Stimulated activated naive CD8-positive, alpha-beta T cell treated with anti-CD3 and anti-CD28 coated beads, Interleukin-15, Interleukin-2, amounts not matched to agents 100 ng/mL and 50 ng/mL, for 24 hours (primary cell): ENCODE measurements at regions not wholly inside any gene's neighbourhood (a gene's known extent, or its start where the extent isn't known, plus 50 kb on each side); places are given as distances from the start of the nearest gene placed in this dataset.

ENCODE experiments used
- H3K27ac Mint-ChIP-seq: one replicate; pipeline ENCODE4 v1.8.0; 2021; ENCODE audit warnings: mild to moderate bottlenecking, mixed read lengths
- H3K27me3 Mint-ChIP-seq: one replicate; pipeline ENCODE4 v1.8.0; 2021; ENCODE audit warnings: mixed read lengths
- H3K36me3 Mint-ChIP-seq: one replicate; pipeline ENCODE4 v1.8.0; 2021; ENCODE audit warnings: low read depth, mixed read lengths
- H3K4me1 Mint-ChIP-seq: one replicate; pipeline ENCODE4 v1.8.0; 2021; ENCODE audit warnings: low read depth, mixed read lengths
- H3K4me3 Mint-ChIP-seq: one replicate; pipeline ENCODE4 v1.8.0; 2021; ENCODE audit warnings: mild to moderate bottlenecking, mixed read lengths
- H3K9me3 Mint-ChIP-seq: one replicate; pipeline ENCODE4 v1.8.0; 2021; ENCODE audit warnings: mixed read lengths

DNA sequence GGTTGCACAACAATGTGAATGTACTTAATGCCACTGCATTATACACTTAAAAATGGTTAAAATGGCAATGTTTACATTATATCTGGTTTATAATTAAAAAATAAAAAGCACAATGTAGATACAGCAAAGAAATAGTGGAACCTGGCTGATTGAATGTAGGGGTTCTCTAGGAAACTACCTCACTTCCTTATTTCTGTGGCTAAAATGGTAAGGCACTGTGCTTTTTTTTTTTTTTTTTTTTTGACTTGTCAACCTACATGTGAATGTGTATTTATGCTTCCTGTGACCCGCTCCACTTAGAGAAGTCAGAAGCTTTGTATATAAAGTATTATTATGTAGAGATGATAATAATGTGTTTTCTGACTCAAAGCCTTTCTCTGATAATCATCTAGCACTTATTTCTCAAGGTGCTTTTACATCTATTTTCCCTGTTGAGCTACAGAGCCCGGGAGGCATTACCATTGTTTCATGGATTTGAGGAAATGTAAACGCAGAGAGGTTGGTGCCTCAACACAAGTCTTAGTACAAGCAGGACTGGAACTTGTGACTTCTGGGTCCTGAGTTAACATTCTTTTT, 55.0 kb downstream of the SOX4 start:
- H3K27me3 Mint-ChIP-seq, result no peaks in the 10 kb centered on the region
- no peak overlapping the region for H3K4me3 Mint-ChIP-seq
- H3K9me3 Mint-ChIP-seq, result peaks cover 5% of the 10 kb centered on the region
- no peaks in the 10 kb centered on the region for H3K36me3 Mint-ChIP-seq
- H3K4me1 Mint-ChIP-seq, result no peaks in the 10 kb centered on the region
- H3K27ac Mint-ChIP-seq, result no peak overlapping the region

DNA sequence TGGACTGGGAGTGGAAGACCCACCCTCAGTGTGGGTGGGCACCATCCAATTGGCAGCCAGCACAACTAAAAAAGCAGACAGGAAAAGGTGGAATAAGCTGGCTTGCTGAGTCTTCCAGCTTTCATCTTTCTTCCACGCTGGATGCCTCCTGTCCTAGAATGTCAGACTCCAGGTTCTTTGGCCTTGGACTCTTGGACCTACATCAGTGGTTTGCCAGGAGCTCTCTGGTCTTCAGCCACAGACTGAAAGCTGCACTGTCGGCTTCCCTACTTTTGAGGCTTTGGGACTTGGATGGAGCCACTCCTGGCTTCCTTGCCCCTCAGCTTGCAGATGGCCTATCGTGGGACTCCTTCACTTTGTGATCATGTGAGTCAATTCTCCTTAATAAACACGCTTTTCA, 59.8 kb downstream of the SOX4 start:
- Mint-ChIP-seq H3K4me1 (no peaks in the 10 kb centered on the region), H3K9me3 (peaks cover 5% of the 10 kb centered on the region), H3K27ac (no peak overlapping the region), H3K27me3 (no peaks in the 10 kb centered on the region), H3K36me3 (no peaks in the 10 kb centered on the region), H3K4me3 (no peak overlapping the region)

DNA sequence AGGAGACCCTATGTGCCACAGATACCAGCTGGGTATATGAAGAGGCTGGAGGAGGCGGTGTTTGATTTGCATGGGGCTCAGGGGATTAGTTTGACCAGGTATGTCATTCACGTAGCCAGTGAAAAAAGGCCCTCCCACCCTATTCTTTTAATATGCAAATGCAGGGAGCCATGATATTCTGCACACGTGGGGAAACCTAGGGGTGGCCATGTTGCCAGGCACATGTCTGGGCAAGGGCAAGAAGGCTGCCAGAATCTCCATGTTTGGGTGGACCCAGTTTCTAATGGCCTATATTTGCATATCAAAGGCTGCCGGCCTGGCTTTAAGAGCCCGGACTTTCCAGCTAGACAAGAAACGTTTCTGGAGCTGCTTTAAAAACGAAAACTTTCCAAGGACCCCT, 60.4 kb downstream of the SOX4 start:
- no peaks in the 10 kb centered on the region for H3K36me3 Mint-ChIP-seq

DNA sequence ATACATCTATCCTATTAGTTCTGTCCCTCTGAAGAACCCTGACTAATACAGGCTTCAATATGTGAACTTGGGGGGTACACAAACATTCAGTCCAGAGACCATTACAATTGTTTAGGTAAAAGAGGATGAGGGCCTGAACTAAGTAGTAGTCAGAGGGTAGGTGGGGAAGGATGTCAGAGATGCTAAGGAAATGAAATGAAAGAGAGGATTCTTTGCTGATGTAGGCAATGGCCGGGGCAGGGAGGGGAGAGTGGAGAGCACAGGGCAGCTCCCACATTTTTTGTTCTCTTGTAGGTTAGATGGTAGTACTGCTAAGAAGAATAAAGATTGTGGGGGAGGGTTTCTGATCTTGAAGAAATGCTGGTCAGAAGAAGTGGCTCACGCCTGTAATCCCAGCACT, 60.8 kb downstream of the SOX4 start:
- Mint-ChIP-seq H3K27me3 (no peaks in the 10 kb centered on the region), H3K36me3 (no peaks in the 10 kb centered on the region), H3K4me1 (no peaks in the 10 kb centered on the region), H3K27ac (no peak overlapping the region), H3K4me3 (no peak overlapping the region), H3K9me3 (peaks cover 5% of the 10 kb centered on the region)

More for the DNA sequence above, 60.4 kb downstream of the SOX4 start:
- Mint-ChIP-seq H3K27me3 (no peaks in the 10 kb centered on the region), H3K4me1 (no peaks in the 10 kb centered on the region), H3K27ac (no peak overlapping the region), H3K9me3 (peaks cover 5% of the 10 kb centered on the region), H3K4me3 (no peak overlapping the region)

DNA sequence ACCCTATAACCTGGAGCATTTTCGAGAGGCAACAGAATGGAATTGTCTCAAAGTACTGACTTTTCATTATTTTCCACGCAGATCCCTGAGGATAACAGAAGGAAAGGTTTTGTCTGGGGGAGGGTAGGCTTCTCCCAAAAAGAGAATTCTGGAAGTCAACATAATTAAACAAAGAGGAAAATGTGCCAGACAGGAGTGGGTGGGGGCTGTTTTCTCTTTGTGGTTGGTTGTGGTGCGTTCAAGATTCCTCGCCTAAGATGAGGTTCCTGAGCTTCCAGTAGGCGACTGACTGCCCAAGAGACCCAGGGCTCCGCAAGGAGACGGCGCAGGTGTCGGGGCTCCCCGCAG, 70.4 kb downstream of the SOX4 start:
- no peak overlapping the region for H3K4me3 Mint-ChIP-seq
- peaks cover 56% of the 10 kb centered on the region for H3K27me3 Mint-ChIP-seq
- H3K27ac Mint-ChIP-seq, result no peak overlapping the region

DNA sequence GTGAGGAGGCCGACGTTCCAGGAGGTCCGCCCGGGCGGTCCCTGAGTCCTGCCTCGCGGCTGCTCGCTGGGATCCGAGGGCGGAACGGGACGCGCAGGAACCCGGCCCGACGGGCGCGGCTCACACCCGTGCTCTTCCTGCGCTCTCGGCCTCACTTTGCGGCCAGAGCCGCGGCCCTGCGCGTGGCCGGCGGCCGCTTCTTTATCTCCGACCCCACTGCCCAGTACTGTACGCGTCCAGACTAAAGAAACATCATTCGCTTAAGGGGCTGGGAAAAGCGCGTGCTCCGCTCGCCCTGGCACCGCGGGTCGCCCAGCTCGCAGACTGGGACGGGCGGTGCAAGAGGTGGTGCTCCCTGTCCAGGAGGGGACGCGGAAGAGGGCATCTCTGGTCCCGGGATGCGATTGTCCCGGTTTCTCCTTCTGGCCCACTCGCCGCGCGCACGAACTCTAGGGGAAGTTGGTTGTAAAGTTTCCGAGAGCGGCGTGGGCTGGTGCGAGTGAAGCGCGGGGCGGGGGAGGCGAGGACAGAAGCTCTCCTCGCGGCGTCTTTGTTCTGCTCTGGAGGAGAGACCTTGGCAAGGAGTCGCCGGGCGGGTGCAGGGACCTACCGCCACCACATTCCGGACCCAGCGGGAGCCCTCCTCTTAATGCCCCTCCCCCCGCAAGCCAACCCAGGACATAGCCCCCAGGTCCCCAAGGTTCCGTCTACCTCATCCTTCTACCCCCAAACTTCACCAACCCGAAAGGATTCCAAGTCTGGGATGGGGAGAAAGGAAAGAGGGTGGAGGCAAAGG, 71.0 kb downstream of the SOX4 start:
- Mint-ChIP-seq H3K9me3 (no peaks in the 10 kb centered on the region), H3K36me3 (no peaks in the 10 kb centered on the region), H3K27ac (no peak overlapping the region), H3K27me3 (peaks cover 61% of the 10 kb centered on the region), H3K4me3 (peak overlapping the region; percentile 43), H3K4me1 (peaks cover 28% of the 10 kb centered on the region)

More for the DNA sequence above, 70.4 kb downstream of the SOX4 start:
- Mint-ChIP-seq H3K4me1 (peaks cover 28% of the 10 kb centered on the region), H3K36me3 (no peaks in the 10 kb centered on the region), H3K9me3 (no peaks in the 10 kb centered on the region)

DNA sequence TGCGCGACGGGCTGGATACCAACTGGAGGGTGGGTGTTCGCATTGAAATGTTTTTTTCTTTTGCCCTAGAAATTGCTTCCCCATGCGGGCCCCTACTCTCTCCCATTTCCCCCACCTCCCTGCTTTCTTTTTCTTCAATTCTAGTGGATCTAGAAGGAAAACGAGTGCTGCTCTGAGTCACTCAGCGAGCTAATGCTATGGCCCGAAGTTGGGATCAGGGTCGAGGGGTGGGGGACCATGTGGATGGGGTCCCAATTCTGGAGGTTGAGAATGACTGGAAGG, 71.5 kb downstream of the SOX4 start:
- Mint-ChIP-seq H3K4me3 (peak overlapping the region; percentile 59), H3K9me3 (no peaks in the 10 kb centered on the region), H3K27ac (no peak overlapping the region), H3K27me3 (peaks cover 62% of the 10 kb centered on the region), H3K36me3 (no peaks in the 10 kb centered on the region), H3K4me1 (peaks cover 28% of the 10 kb centered on the region)

DNA sequence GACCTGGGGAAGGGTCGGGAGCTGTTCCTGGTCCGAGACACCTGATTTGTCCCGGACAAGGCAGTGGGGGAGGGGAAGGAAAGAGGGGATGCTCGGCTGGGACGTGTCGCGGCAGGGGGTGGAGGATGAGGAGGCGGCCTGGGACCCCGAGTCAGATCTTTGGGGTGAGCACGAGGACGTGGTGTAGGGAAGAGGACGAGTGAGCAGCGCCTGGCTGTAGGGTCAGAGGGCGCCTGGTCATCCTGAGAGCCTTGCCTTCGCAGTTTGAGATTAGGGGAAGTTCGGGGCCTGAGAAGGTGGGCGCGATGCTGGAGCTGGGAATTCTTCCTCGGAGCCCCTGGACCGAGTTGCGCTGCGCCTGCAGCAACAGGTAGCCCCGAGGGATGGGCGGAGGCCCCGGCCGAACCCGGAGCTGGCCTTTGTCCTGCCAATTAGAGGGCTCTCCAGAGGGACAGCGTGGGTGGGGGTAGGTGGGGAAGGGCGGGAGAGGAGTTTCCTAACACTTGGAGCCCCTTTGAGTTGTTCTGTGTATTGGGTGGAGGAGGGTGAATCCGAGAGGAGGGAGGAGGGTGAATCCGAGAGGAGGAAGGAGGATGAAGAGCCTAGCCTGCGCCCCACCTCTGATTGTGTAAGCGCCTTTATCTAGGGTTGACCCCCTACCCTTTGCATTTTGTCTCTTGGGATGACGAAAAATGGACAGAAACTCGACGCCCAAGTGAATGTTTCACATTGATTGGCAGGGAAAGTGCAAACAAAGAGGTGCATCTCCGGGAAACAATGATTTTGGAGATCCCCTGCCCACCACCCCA, 72.0 kb downstream of the SOX4 start:
- Mint-ChIP-seq H3K4me1 (peaks cover 28% of the 10 kb centered on the region), H3K27me3 (peaks cover 67% of the 10 kb centered on the region), H3K9me3 (no peaks in the 10 kb centered on the region), H3K36me3 (no peaks in the 10 kb centered on the region), H3K4me3 (peak overlapping the region; percentile 59), H3K27ac (no peak overlapping the region)

DNA sequence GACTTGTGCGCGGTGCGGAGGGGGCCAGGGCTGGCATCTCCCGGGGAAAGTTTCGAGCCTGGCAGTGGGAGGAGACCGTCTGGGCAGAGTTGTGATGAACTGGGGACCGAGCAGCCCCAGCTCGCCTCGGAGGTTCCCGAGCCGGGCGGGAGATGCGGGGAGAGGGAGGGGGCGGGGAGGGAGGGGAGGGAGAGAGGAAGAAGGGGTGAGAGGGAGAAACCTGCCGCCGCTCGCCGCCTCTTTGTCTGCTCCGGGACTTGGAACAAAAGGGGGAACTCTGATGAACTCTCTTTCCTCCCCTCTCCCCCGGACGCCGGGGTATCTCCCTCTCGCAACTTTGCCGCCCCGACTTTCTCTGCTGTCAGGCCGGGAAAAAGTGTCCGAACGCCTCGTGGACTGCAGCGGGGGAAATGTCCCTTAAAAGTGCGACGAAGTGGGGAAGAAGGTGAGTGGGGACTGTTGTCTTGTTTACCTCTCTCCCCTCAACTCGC, 72.7 kb downstream of the SOX4 start:
- Mint-ChIP-seq H3K4me3 (peak overlapping the region; percentile 56), H3K27ac (no peak overlapping the region), H3K4me1 (peaks cover 28% of the 10 kb centered on the region), H3K27me3 (peaks cover 70% of the 10 kb centered on the region), H3K36me3 (no peaks in the 10 kb centered on the region), H3K9me3 (no peaks in the 10 kb centered on the region)

DNA sequence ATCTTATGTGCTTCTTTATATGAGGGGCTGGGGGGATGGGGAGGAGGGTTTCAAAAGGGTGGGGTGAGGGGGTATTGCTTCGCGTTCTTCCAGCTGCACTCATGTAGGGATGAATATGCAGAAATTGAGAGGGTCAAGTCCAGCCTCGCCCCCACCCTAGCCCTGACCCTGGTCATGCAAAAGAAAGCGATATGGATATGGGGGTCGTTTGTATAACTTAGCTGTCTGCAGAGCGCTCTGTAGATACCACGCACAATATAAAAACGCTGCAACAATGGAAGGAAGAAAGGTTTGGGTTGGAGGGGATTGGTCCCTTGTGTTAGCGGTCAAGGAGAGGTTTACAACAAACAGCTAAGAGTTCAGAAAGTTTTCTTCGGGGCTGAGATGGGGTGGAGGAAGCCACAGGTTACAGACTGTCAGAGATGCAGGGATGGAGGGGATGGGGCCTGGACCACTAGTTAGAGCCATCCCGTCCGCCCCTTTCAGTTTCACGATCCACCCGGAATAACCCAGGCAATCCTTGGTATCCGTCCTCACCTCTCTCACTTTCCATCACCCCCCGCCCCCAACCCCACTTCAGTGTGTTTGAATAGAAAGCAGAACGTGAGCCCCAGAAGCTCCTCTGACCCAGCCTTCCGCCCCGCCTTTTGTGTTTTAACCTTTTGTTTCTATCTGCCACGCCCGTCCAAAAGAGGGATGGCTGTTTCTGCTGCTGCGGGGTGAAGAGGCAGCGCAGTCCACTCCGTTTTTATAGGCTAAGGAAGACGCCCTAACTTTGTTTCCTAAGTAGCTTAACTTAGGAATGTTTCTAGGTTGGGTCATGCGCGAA, 73.5 kb downstream of the SOX4 start:
- Mint-ChIP-seq H3K36me3 (no peaks in the 10 kb centered on the region), H3K27me3 (peaks cover 70% of the 10 kb centered on the region), H3K27ac (no peak overlapping the region), H3K4me3 (peak overlapping the region; percentile 56), H3K9me3 (no peaks in the 10 kb centered on the region), H3K4me1 (peaks cover 28% of the 10 kb centered on the region)

DNA sequence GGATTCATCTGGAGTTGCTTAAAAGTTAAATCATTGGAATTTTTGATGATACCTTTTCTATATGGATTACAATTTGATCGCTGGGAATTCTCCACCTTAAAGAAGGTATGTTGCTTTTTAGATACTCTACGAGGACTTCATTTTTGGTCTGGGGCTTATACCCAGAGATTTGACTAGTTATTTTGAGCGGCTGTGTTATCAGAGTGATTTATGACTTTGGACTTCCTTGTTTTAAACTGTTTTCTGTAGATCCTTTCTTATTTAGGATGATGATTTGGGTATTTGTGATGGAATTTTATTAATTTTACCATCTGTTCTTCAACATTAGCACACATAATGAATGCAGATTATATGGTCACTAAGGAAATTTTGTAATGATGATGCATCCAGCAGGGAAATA, 75.2 kb downstream of the SOX4 start:
- no peaks in the 10 kb centered on the region for H3K36me3 Mint-ChIP-seq
- H3K27me3 Mint-ChIP-seq, result peaks cover 65% of the 10 kb centered on the region
- no peaks in the 10 kb centered on the region for H3K9me3 Mint-ChIP-seq
- peaks cover 25% of the 10 kb centered on the region for H3K4me1 Mint-ChIP-seq
- H3K4me3 Mint-ChIP-seq, result no peak overlapping the region
- no peak overlapping the region for H3K27ac Mint-ChIP-seq

DNA sequence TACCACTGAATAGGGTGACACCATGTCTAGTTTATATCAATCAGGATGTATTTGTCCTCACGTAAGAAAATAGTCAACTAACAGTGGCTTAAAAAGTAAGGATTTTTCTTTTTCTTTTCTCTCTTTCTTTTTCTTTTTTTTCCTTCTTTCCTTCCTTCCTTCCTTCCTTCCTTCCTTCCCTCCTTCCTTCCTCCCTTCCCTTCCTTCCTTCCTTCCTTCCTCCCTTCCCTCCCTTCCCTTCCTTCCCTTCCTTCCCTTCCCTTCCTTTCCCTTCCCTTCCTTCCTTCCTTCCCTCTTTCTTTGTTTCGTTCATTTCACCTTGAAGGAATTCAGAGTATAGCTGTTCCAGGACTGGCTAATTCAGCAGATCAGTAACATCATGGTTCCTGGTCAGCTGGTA, 83.2 kb downstream of the SOX4 start:
- Mint-ChIP-seq H3K27me3 (peaks cover 7% of the 10 kb centered on the region), H3K4me1 (no peaks in the 10 kb centered on the region), H3K36me3 (no peaks in the 10 kb centered on the region), H3K9me3 (no peaks in the 10 kb centered on the region), H3K4me3 (no peak overlapping the region), H3K27ac (no peak overlapping the region)

DNA sequence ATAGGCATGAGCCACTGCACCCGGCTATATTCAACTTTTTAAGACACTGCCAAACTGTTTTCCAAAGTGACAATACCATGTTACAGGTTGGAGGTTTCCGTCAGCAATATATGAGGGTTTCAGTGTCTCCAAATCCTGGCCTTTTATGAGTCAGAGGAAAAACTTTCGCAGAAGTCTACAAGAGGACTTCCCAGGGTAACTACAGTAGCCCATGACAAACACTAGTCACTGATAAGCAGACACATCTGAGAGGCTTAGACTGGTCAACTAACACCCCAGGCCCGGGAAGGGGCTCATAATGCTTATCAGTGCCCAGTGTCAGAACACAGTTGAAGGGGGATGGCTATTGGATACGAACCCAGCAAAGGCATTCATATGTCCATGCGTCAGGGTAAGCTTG, 85.4 kb downstream of the SOX4 start:
- H3K4me1 Mint-ChIP-seq, result no peaks in the 10 kb centered on the region
- no peak overlapping the region for H3K27ac Mint-ChIP-seq
- no peak overlapping the region for H3K4me3 Mint-ChIP-seq
- no peaks in the 10 kb centered on the region for H3K27me3 Mint-ChIP-seq
- H3K36me3 Mint-ChIP-seq, result no peaks in the 10 kb centered on the region
- H3K9me3 Mint-ChIP-seq, result no peaks in the 10 kb centered on the region

DNA sequence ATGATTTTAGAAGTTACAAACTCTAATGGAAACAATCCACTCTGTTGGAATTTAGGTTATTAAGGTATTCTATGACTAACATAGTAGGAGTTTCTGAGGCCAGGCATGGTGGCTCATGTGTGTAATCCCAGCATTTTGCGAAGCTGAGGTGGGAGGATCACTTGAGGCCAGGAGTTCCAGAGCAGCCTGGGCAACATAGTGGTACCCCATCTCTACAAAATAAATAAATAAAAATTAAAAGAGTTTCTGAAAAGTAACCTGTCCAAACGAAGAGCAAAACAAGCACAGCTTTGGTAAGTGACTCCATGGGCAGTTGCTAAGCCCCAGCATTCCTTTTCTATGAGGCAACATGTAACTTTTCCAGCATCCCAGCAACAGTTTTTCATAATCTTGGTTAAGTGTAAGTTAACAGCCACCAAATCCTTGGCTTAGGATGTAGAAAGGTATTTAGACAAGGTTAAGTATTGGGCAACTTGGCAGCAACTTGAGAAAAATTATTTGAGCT, 86.3 kb downstream of the SOX4 start:
- H3K4me3 Mint-ChIP-seq, result no peak overlapping the region
- H3K36me3 Mint-ChIP-seq, result no peaks in the 10 kb centered on the region
- H3K9me3 Mint-ChIP-seq, result no peaks in the 10 kb centered on the region
- no peaks in the 10 kb centered on the region for H3K4me1 Mint-ChIP-seq
- H3K27me3 Mint-ChIP-seq, result no peaks in the 10 kb centered on the region
- no peak overlapping the region for H3K27ac Mint-ChIP-seq
